ENCODE measurements at regions not wholly inside any gene's neighbourhood (a gene's known extent, or its start where the extent isn't known, plus 50 kb on each side); places are given as distances from the start of the nearest gene placed in this dataset.

DNA sequence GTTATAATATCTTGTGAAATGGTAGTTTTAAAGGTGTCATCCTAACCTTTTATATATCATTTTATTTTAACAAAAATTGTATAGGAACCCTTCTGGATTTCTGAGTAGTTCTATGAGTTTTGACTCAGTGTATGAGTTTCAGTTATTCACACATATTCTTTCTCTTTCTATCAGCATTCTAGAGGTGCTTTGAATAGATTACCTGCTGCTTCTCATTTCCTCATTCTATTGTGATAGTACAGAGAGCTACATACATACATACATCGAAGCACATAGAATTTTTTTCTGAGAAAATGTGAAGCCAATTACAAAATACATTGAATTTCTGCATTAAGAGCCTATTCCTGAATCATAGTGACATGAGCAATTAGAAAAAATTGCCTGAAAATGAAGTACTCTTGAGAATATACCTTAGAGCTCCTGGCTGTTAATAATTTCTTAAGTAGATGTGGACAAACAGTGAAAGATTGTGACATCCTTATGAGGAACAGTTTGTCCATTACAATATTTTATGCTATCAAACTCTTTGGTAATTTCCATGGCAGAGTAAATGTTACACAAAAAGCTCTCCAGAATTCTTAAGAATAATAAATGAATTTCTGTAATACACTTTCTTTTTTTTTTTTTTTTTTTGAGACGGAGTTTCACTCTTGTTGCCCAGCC lies 556.6 kb downstream of the TRHDE start (continued):
- TF ChIP-seq, protein P1, sequence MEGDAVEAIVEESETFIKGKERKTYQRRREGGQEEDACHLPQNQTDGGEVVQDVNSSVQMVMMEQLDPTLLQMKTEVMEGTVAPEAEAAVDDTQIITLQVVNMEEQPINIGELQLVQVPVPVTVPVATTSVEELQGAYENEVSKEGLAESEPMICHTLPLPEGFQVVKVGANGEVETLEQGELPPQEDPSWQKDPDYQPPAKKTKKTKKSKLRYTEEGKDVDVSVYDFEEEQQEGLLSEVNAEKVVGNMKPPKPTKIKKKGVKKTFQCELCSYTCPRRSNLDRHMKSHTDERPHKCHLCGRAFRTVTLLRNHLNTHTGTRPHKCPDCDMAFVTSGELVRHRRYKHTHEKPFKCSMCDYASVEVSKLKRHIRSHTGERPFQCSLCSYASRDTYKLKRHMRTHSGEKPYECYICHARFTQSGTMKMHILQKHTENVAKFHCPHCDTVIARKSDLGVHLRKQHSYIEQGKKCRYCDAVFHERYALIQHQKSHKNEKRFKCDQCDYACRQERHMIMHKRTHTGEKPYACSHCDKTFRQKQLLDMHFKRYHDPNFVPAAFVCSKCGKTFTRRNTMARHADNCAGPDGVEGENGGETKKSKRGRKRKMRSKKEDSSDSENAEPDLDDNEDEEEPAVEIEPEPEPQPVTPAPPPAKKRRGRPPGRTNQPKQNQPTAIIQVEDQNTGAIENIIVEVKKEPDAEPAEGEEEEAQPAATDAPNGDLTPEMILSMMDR (conservative IDR thresholded peaks at IDR 0.05; ENCODE audit: low read depth in 2 of 2): no peak
- TF ChIP-seq, protein P2, sequence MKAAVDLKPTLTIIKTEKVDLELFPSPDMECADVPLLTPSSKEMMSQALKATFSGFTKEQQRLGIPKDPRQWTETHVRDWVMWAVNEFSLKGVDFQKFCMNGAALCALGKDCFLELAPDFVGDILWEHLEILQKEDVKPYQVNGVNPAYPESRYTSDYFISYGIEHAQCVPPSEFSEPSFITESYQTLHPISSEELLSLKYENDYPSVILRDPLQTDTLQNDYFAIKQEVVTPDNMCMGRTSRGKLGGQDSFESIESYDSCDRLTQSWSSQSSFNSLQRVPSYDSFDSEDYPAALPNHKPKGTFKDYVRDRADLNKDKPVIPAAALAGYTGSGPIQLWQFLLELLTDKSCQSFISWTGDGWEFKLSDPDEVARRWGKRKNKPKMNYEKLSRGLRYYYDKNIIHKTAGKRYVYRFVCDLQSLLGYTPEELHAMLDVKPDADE (IDR thresholded peaks at IDR 0.05): no peak

DNA sequence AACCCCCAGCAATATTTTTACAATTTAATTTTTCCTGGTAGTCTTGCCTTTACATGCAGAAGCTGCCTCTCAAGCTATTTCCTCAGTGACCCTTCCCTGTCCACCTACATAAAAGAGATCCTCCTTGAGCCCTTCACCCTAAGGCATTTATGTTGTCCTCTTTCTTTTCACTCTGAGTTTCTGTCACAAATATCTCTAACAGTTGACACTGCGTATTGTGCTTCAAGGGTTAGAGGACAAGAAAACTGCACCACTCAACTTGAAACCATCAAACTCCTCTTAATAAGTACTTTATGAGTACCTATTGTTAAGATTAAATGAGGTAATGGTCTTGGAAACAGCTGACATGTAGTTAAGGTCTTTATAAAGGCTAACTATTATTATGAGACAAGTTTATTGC lies 557.7 kb downstream of the TRHDE start:
- H3K4me1 Mint-ChIP-seq: peaks cover 33% of the 10 kb centered on the region
- no peak overlapping the region for H3K4me3 ChIP-seq
- ATAC-seq (no peak), DNase-seq (ENCODE audit: low spot score) (no peak)
- H3K36me3 Mint-ChIP-seq (ENCODE audit: low read depth): peaks cover 16% of the 10 kb centered on the region
- H3K4me3 Mint-ChIP-seq: no peak overlapping the region
- H3K79me2 ChIP-seq (replicated peaks; ENCODE audit: insufficient read depth): no peaks in the 10 kb centered on the region
- peaks cover 4% of the 10 kb centered on the region; the same call in 1 of the 2 replicates for H3K9me2 ChIP-seq (ENCODE audit: insufficient read depth)
- H3K4me1 ChIP-seq (ENCODE audit: insufficient read depth): peaks cover 19% of the 10 kb centered on the region; the same call in 1 of the 2 replicates
- H4K20me1 ChIP-seq (replicated peaks; ENCODE audit: insufficient read depth): no peaks in the 10 kb centered on the region
- no peak overlapping the region for H3K27ac Mint-ChIP-seq
- H3F3A ChIP-seq (replicated peaks; ENCODE audit: low read depth): no peaks in the 10 kb centered on the region
- H3K36me3 ChIP-seq (ENCODE audit: insufficient read depth): no peaks in the 10 kb centered on the region
- H3K27me3 ChIP-seq (ENCODE audit: insufficient read depth): no peaks in the 10 kb centered on the region
- no peak overlapping the region for H3K27ac ChIP-seq (ENCODE audit: low read depth)
- peaks cover 13% of the 10 kb centered on the region; the same call in 2 of the 3 replicates for H3K9me3 Mint-ChIP-seq
- H3K4me2 ChIP-seq: no peak overlapping the region
- peaks cover 9% of the 10 kb centered on the region for H3K27me3 Mint-ChIP-seq (ENCODE audit: insufficient read depth, low read depth, poor library complexity)
- 0 out of 2 replicates have a peak overlapping the region, but pooled peaks have one; percentile 26 for H2AFZ ChIP-seq
- TF ChIP-seq NANOG (IDR thresholded peaks at IDR 0.05; ENCODE audit: borderline replicate concordance): no peak
- TF ChIP-seq, protein P3, sequence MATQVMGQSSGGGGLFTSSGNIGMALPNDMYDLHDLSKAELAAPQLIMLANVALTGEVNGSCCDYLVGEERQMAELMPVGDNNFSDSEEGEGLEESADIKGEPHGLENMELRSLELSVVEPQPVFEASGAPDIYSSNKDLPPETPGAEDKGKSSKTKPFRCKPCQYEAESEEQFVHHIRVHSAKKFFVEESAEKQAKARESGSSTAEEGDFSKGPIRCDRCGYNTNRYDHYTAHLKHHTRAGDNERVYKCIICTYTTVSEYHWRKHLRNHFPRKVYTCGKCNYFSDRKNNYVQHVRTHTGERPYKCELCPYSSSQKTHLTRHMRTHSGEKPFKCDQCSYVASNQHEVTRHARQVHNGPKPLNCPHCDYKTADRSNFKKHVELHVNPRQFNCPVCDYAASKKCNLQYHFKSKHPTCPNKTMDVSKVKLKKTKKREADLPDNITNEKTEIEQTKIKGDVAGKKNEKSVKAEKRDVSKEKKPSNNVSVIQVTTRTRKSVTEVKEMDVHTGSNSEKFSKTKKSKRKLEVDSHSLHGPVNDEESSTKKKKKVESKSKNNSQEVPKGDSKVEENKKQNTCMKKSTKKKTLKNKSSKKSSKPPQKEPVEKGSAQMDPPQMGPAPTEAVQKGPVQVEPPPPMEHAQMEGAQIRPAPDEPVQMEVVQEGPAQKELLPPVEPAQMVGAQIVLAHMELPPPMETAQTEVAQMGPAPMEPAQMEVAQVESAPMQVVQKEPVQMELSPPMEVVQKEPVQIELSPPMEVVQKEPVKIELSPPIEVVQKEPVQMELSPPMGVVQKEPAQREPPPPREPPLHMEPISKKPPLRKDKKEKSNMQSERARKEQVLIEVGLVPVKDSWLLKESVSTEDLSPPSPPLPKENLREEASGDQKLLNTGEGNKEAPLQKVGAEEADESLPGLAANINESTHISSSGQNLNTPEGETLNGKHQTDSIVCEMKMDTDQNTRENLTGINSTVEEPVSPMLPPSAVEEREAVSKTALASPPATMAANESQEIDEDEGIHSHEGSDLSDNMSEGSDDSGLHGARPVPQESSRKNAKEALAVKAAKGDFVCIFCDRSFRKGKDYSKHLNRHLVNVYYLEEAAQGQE (IDR thresholded peaks at IDR 0.05; ENCODE audit: unreplicated experiment): no peak
- TF ChIP-seq, protein P4, sequence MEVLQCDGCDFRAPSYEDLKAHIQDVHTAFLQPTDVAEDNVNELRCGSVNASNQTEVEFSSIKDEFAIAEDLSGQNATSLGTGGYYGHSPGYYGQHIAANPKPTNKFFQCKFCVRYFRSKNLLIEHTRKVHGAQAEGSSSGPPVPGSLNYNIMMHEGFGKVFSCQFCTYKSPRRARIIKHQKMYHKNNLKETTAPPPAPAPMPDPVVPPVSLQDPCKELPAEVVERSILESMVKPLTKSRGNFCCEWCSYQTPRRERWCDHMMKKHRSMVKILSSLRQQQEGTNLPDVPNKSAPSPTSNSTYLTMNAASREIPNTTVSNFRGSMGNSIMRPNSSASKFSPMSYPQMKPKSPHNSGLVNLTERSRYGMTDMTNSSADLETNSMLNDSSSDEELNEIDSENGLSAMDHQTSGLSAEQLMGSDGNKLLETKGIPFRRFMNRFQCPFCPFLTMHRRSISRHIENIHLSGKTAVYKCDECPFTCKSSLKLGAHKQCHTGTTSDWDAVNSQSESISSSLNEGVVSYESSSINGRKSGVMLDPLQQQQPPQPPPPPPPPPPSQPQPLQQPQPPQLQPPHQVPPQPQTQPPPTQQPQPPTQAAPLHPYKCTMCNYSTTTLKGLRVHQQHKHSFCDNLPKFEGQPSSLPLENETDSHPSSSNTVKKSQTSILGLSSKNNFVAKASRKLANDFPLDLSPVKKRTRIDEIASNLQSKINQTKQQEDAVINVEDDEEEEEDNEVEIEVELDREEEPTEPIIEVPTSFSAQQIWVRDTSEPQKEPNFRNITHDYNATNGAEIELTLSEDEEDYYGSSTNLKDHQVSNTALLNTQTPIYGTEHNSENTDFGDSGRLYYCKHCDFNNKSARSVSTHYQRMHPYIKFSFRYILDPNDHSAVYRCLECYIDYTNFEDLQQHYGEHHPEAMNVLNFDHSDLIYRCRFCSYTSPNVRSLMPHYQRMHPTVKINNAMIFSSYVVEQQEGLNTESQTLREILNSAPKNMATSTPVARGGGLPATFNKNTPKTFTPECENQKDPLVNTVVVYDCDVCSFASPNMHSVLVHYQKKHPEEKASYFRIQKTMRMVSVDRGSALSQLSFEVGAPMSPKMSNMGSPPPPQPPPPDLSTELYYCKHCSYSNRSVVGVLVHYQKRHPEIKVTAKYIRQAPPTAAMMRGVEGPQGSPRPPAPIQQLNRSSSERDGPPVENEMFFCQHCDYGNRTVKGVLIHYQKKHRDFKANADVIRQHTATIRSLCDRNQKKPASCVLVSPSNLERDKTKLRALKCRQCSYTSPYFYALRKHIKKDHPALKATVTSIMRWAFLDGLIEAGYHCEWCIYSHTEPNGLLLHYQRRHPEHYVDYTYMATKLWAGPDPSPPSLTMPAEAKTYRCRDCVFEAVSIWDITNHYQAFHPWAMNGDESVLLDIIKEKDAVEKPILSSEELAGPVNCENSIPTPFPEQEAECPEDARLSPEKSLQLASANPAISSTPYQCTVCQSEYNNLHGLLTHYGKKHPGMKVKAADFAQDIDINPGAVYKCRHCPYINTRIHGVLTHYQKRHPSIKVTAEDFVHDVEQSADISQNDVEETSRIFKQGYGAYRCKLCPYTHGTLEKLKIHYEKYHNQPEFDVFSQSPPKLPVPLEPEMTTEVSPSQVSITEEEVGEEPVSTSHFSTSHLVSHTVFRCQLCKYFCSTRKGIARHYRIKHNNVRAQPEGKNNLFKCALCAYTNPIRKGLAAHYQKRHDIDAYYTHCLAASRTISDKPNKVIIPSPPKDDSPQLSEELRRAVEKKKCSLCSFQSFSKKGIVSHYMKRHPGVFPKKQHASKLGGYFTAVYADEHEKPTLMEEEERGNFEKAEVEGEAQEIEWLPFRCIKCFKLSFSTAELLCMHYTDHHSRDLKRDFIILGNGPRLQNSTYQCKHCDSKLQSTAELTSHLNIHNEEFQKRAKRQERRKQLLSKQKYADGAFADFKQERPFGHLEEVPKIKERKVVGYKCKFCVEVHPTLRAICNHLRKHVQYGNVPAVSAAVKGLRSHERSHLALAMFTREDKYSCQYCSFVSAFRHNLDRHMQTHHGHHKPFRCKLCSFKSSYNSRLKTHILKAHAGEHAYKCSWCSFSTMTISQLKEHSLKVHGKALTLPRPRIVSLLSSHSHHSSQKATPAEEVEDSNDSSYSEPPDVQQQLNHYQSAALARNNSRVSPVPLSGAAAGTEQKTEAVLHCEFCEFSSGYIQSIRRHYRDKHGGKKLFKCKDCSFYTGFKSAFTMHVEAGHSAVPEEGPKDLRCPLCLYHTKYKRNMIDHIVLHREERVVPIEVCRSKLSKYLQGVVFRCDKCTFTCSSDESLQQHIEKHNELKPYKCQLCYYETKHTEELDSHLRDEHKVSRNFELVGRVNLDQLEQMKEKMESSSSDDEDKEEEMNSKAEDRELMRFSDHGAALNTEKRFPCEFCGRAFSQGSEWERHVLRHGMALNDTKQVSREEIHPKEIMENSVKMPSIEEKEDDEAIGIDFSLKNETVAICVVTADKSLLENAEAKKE (CRISPR knock-in tag; IDR thresholded peaks at IDR 0.05): no peak
- no peak for TF ChIP-seq EZH2 (IDR thresholded peaks at IDR 0.05; ENCODE audit: low read depth, unreplicated experiment)
- no peak for TF ChIP-seq CREB1 (CRISPR knock-in tag; IDR thresholded peaks at IDR 0.05; ENCODE audit: low read depth)
- TF ChIP-seq JUNB (IDR thresholded peaks at IDR 0.05; ENCODE audit: unreplicated experiment): no peak
- TF ChIP-seq, protein P1 (conservative IDR thresholded peaks at IDR 0.05; ENCODE audit: low read depth in 2 of 2): no peak
- no peak for TF ChIP-seq ZNF331 (CRISPR knock-in tag; IDR thresholded peaks at IDR 0.05; ENCODE audit: low read depth)

Measured in GM23338 (cell line).